Left hindlimb (tissue), 1 donor: ENCODE measurements at regions not wholly inside any gene's neighbourhood (a gene's known extent, or its start where the extent isn't known, plus 50 kb on each side); places are given as distances from the start of the nearest gene placed in this dataset.
"Not testable (repeated sequence)": the region's sequence is repeated elsewhere in the genome, so short reads cannot be mapped to it uniquely, and the experiment has no call there.

Experiments used
- DNase-seq: peaks from one replicate; pipeline ENCODE4 v3.0.0-alpha.2; 2018

DNA sequence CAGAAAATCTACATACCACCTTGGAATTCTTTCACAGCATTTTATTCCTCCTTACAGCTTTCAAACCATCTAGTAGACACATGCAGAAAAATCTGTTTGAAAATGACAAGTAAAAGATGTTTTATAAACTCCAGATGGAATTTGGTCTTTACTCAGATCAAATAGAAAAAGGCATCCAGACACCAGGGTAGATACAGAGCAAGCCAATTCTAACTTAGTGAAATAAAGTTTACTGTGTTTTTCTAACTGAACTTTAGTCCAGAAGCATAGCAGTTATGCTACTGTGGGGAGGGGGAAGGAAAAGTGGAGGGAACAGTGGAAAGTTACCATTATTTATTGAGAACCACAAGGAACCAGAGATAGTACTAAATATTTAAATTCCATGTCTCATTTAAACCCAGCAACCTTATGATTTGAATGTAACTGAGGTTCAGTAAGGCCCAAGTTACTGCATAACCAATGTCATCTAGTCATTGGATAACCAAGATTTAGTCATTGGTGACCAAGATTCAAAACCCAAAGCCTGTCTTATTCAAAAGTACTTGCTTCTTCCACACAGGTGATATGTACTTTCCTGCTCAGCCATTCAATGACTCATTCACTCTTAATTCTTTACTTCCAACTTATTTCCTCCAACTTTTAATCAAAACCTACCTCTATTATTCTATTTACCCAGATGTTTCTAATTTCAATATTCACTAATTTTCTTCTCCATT is 57.7 kb downstream of the RAD51AP2 start:
- DNase-seq, result no peak

DNA sequence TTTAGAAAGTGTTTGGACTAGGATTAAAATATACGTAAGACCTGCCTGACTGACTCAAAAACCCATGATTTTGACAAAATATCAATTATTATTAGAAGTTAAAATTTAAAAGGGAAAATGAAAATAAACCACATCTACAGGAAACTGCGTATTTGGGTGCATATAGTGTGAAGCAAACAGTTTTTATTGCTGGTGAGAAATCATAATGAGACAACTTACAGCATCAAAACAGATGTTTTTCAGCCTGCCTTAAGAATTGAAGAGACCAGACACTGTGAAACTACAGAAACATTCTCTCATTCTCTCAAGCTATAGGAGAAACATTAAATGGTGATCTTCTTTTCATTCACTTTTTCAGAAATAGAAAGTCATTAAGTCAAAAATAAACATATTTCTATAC is 62.9 kb downstream of the RAD51AP2 start:
- no peak for DNase-seq

DNA sequence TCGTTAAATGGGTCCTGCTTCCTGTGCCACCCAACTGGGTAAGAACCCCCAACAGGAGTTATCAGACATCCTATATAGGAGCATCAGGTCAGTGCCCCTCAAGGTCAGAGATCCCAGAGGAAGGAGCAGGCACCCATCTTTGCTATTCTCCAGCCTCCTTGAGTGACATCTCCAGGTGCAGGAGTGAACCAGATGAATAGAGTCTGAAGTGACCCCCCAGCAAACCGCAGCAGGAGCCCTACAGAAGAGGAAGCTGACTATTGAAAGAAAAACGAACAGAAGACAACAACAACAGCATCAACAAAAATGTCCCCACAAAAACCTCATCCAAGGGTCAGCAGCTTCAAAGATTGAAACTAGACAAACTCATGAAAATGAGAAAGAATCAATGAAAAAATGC is 72.0 kb downstream of the RAD51AP2 start:
- DNase-seq, result not testable (repeated sequence)

DNA sequence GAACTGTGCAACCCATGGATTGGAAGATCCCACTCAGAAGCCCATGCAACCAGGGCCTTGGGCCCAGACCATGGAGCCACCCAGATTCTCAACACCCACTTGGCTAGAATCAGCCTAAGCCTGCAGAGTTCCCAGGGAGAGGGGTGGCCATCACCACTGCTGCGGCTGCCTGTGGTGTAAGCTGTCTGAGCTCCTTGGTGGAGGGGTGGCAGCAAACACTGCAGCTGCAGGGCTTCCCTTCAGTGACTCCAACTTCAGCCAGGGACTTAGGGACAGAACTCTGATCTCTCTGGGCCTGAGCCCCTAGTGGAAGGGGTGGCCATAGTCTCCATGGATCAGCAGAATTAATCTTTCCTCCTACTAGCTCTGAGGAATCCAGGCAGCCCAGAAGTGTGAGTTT is 72.5 kb downstream of the RAD51AP2 start:
- DNase-seq, result no peak

DNA sequence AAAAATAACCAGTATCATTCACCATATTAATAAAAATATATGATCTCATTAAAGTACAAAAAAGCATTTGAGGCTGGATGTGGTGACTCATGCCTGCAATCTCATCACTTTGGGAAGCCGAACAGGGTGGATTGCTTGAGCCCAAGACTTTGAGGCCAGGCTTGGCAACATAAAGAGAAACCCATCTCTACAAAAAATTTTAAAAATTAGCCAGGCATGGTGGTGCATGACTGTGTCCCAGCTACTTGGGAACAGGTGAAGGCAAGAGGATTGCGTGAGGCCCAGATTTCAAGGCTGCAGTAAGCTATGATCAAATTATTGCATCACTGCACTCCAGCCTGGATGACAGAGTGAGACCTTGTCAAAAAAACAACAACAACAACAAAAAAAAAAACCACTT is 75.9 kb downstream of the RAD51AP2 start:
- no peak for DNase-seq

DNA sequence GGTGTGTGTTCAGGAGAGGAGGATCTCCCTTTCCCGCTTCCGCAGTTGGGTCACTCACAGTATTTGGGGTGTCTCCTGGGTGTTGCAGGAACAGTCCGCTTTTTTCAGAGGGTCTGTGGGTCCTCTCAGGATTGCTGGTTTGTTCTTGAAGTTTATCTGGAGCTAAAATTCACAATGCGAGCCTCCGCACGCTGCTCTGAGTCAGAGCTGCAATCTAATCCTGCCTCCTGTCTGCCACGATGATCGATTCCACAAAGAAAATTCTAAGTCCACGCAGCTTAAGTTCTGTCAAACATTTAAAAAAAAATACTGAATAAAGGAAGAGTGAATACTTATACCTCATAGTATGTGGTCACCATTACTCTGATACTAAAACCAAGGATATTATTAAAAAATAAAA is 76.5 kb downstream of the RAD51AP2 start:
- DNase-seq, result no peak

DNA sequence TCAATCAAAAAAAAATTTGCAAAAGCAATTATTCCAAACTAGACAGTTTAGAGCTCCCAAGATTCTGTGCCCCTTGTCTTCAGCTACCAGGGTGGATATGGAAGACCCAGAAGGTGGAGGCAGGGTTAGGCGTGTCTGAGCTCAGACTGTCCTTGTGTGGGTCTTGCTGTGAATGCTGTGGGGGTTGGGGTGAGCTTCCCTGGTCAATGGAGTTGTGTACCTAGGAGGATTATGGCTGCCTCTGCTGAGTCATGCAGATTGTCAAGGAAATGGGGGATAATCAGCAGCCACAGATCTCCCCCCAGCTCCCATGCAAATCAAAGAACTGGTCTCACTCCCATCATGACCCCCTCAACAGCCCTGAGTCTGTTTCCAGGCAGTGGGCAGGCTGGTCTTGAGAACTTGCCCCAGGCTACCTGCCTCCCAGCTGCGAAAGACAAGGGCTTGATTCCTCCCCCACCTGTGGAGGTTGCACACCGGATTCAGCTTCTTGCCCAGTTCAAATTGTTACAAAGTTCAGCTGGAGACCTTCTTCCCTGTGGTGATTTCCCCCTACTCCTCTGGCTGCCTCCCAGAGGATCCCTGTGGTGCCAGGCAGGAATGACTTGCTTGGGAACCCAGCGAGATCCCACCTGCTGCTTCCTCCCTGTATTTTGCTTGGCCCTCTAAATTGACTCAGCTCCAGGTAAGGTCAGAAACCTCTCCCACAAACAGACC is 77.0 kb downstream of the RAD51AP2 start:
- no peak for DNase-seq

DNA sequence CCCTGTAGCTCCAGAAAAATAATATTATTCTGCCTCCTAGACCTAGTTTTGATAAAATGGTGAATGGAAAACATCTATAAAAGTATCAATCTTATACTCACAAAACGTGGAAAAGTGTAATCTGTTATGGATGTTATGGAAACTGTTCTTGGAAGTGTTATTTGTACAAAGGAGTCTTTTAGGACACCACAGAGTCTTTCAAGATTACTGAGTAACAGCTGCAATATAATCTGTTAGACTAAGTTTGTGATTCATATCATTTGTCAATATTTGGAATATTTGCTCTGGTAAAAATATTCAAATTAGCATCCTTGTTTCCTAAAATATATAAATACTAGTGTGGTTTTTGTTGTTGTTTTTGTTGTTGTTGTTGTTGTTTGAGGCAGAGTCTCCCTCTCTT is 87.9 kb downstream of the RAD51AP2 start:
- DNase-seq, result no peak

DNA sequence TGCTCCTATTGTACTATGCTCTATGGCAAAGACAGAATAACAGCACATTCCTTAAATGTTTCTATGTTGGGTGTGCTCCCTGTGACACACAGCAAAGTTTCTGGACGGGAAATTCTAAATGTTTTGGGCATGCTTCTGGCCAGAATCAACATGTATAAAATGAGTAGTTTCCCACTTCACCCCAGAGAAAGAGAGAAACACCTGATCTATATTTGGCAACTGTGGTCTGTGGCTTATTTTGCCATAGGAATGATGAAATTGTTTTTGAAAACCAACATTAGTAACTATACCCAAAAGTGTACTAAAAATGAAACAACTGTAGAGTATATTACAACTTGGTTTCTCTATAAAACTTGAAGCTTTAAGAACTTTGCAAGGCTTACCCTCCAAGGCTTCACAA is 89.1 kb downstream of the RAD51AP2 start:
- no peak for DNase-seq

DNA sequence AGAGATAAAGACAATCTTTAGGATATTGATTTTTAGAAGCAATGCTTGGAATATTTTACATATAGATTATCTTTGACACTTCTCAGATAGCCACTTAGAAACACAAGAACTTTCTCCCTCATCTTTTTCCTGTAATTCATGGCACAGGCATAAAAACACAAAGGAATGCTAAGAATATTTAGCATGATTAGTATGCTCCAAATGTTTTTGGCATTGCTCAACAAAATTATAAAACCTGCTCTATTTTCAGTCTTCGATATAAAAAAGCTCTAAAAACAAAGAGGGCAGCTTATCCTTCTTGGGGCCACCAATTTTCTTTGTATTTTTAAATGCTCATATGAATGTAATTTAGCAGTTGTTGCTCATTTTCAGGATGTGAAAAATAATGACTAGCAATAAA is 90.8 kb downstream of the RAD51AP2 start:
- DNase-seq, result no peak

DNA sequence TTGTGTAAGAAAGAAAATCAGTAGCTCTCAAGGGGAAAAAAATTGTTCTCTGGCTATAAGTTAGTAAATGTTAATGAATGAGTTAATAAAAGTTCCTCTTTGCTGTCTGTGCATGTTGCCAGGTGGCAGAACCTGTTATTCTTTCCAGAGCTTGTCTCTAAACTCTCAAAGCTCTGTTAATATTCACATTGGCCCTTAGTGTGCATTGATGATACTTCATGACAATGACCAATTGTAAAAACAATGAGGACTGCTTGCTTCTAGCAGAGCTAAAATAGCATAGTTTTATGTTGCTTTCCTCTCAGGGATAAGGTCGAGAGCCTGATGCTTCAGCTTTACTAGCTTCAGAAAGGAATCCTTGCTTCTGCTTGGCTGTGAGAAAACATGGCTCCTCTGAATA is 91.5 kb downstream of the RAD51AP2 start:
- no peak for DNase-seq

DNA sequence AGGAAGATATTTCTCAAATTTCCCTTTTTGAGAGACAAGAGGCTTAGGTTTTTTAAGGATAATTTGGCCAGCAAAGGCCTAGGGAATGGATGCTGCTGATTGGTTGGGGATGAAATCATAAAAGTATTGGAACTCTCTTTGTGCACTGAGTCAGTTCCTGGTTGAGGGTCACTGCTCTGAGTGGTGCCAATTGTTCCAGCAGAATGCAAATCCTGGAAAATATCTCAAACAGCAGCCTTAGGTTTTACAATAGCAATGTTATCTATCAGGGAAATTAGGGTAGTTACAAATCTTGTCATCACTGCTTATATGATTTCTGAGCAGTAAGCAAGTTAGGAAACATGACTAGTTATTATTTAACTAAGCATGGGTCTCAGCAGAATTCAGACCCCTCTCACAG is 96.2 kb downstream of the RAD51AP2 start:
- no peak for DNase-seq

DNA sequence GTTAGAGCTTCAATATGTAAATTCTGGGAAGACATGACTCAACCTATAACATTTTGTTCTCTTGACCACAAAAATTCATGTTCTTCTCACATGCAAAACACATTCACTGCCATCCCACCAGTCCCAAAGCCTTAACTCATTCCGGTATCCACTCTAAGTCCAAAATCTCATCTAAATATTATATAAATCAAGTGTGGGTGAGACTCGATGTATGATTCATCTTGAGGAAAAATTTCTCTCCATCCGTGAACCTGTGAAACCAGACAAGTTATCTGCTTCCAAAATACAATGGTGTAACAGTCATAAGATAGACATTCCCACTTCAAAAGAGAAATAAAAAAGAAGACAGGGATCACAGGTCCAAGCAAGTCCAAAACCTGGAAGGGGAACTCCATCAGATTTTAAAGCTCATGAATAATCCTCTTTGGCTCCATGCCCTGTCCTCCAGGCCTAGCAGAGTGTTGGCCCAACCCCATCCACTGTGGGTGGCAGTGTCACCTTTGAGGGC is 101.3 kb downstream of the RAD51AP2 start:
- DNase-seq, result no peak

DNA sequence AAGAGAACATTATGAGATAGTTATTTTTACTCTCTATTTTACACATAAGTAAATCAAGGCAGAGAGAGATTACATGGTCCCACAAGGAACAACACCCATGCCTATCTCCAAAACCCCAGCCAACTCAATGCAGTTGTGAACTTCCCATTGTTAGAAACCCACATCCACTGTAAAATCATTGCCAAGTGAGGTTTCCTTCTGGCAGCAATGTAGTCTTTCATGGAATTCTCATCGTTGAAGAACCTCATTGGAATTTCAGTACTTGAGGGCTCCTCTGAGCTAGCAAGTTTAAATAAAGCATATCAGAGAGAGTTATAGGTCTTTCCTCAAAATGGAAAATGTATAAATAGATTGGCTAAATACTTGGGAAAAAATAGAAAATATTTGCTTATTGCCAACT is 105.2 kb downstream of the RAD51AP2 start:
- no peak for DNase-seq

DNA sequence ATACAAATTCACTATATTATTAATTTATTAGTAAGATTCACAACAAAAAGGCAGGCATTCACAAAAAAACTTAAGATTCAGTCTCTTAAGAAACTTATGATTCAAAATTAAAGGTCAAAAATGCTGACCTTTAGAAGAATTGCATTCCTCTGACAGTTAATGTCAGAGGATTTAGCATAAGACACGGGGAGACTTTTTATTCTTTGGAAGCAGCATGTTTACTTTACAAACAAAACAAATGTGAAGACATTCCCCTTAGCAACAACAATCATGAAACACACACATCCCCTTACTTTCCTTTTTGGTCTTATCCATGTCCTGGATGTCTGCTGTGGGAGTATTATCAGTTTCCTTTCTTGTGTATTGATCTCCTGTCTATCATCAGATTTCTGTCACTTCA is 117.1 kb downstream of the RAD51AP2 start:
- DNase-seq, result no peak

DNA sequence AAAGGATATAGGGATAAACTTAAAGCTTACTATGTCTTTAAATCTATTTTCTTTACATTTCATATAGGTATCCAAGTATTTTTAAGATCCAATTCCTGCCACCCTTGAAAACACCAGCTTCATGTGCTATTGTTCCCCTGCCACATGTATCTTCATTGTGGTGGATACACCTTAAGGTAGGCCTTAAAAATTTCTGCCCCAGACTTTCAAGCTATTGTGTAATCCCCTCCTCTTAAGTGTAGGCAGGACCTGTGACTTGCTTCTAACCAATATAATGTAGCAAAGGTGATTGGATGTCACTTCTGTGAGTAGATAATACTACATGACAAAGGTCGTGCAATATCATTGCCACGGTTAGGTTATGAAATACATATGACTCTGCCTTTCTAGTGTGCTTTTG is 119.5 kb downstream of the RAD51AP2 start:
- DNase-seq, result no peak

DNA sequence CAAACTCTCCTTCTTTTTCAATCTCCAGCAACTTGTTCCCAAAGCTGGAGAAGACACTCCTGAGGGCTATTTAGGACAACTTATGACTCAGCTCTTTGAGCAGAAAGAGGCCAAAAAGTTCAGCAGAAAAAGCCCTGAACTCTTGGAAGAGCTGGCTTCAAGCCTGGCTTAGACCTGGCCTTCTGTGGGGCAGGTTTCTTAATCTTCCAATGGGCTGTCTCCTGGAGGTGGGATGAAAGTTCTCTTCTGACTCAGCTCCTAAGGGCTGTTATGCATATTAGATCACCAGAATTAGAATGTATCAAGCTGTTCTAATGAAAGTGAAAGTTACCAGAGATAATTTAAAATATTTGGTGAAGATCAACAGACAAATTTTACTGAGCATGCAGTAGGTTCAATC is 129.4 kb downstream of the RAD51AP2 start:
- no peak for DNase-seq

DNA sequence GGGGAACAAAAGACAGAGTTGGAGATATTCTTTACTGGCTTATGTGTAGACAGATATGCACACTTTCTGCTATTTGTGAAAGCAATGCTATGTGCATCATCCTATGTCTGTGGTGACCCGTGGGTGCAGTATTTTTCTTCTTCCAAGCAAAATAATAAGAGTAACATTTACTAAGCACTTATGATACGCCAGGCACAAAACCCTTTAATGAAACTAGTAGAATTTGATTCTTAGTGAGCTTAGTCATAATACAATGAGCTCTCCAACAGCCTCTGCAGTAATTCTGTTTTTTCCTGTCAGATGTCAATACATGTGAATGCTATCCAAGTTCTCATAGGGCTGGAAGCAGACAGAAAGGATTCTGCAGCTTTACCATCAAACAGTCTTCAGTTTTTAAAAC is 130.6 kb downstream of the RAD51AP2 start:
- no peak for DNase-seq

DNA sequence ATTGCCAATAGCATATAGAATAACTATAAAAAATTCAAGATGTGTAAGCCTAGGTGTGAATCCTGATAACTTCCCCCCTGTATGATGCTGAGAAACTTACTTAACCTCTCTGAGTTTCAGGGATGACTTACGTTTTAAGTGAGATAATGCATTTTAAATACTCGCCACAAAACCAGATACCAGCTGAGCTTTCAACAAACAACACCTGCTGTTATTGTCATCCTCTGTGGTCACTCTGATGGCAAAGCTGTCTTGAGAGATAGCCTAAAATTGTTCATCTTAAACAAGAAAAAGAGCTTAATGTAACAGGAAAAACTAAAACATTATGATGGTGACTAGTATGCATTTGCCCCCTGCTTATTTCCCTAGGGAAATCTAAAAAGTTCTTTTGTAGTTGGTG is 131.5 kb downstream of the RAD51AP2 start:
- no peak for DNase-seq

DNA sequence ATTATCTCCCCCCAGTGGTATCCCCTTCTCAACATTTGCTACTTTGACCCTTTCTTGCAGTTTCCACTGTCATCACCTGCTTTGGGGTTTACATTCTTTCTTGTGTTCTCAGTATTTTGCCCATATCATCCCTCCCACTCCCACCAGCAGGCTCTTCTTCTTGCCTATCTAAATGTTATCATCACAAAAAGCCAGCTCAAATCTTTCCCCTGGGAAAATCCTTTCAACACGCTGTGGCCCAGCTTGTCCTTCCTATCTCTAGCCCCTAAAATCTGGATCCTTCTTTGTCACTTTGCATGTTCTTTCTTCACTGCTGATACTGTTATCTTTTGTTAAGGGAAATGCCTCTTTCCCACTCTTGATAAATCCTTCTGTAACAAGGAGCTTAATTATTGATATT is 138.2 kb downstream of the RAD51AP2 start:
- no peak for DNase-seq

DNA sequence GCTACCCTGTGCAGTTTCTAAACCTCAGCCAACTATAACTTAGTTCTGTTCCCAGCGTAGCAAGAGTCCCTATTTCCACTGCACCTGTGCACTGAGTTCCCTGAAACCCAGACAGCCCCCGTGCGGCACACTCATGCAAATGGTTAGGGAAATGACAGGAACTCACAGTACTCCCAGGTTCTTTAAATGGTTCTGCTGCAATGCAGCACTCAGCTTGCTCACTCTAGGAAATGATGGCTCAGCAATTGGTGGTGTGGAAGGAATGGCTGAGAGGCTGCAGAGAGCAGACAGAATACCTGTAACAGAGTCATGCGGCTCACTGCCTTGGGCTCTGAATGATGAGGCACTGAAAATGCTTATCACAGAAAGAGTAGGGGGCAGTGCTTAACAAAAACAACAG is 143.0 kb downstream of the RAD51AP2 start:
- no peak for DNase-seq

DNA sequence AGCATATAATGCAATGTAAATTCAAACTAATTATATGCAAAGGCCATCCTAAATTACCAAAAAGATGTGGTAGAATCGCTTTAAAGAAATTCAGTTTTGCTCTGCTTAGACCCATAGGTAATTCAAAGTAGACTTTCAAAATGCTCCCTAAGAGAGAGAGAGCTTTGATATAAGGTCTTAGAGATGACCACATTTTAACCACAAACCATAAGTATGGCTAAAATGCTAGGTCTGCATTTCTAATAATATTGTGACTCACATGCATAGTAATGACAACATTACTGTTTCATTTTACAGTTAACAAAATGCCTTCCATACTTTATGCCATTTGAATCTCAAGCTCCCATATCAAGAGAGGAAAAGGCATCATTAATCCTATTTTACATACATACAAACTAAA is 144.5 kb downstream of the RAD51AP2 start:
- no peak for DNase-seq

DNA sequence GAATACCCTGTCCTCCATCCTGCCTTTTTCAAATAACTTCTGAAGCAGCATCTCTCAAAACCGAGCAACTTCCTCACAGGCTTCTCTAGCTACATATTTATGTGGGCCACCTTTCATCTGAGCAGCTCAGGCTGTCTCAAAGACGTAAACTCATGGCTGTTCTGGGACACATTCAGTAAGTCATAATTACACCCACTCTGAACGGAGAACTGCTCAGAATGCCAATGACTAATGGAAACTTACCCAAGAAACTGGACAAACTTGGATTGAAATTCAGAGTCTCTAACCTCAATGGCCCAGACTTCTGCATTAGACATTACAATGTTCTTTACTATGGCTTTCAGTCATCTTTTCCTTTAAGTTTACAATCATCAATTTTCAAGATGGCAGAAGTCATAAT is 145.2 kb downstream of the RAD51AP2 start:
- DNase-seq, result no peak

DNA sequence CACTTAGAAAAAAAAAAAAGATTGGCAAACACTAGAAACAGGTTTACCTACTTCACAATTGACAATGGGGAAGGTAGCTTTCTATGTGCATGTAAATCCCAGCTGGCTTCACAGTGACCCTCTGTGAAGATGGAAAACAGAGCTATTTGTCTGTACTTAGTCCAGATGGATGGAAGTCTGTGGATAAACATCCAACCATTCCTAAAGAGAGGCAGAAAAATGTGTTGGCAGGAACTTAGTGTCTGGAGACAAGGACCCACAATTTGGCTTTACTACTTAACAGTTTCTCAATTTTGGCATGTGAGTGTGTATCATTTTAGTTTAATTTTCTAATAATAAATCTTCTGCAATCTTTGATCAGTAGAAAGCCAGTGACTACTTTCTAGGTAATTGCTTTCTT is 154.4 kb downstream of the RAD51AP2 start:
- no peak for DNase-seq

DNA sequence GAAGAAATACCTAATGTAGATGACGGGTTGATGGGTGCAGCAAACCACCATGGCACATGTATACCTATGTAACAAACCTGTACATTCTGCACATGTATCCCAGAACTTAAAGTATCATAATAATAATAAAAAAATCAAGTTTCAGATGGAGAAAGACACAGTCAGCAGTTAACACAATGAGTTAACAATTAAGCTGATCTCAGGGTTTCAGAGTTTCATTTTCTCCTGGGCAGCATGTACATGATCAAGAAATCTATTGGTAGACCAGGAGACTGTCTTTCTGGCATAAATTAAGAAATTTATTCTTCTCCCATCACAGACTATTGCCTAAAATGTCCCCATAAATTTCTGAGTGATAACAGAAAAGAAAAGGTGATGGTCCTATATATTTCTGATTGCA is 155.3 kb downstream of the RAD51AP2 start:
- no peak for DNase-seq
